Right lobe of liver (tissue), 6 donors: ENCODE measurements at regions not wholly inside any gene's neighbourhood (a gene's known extent, or its start where the extent isn't known, plus 50 kb on each side); places are given as distances from the start of the nearest gene placed in this dataset.
A peak's percentile ranks its signal among the peaks of the same experiment; 100 is the strongest.

Experiments used
- ATAC-seq, 4 donors: fragments of 200-7000 bp; cut with Tn5 transposase; one replicate each; pipeline ENCODE4 v1.9.1; 2020; ENCODE audit warnings: mild to moderate bottlenecking in 4 of 4, moderate library complexity in 4 of 4
- DNase-seq, 3 donors: peaks; one replicate each; pipeline ENCODE4 v3.0.0-alpha.2; 2020
- H3K27ac ChIP-seq, 3 donors: fragments of 200-600 bp; one replicate each; pipeline ENCODE4 v1.8.0; 2022
- H3K27me3 ChIP-seq, 2 donors: fragments of 200-600 bp; one replicate each; pipeline ENCODE4 v1.8.0; 2022
- H3K36me3 ChIP-seq, 4 donors: fragments of 200-600 bp; sonication (generic) in 1 of 4; one replicate each; pipeline versions ENCODE4 v1.5.1 to v1.8.0; 2017 to 2022; ENCODE audit warnings: control low read depth in 1 of 4
- H3K4me1 ChIP-seq, 4 donors: fragments of 200-600 bp; sonication (generic) in 1 of 4; one replicate each; pipeline versions ENCODE4 v1.5.1 to v1.8.0; 2017 to 2022; ENCODE audit warnings: control low read depth in 1 of 4
- H3K4me3 ChIP-seq, 3 donors: fragments of 200-600 bp; one replicate each; pipeline ENCODE4 v1.8.0; 2022
- H3K9me3 ChIP-seq, 4 donors: fragments of 200-600 bp; sonication (generic) in 1 of 4; one replicate each; pipeline versions ENCODE4 v1.5.1 to v1.8.0; 2017 to 2022; ENCODE audit warnings: control low read depth in 1 of 4
- CTCF ChIP-seq, 4 donors: fragments of 200-600 bp in 3 of 4; fragments of 450-650 bp in 1 of 4; IDR thresholded peaks; one replicate each; pipeline versions ENCODE4 v1.5.1 to v1.8.0; 2016 to 2022; ENCODE audit warnings: antibody characterized with exemption in 4 of 4, mild to moderate bottlenecking in 2 of 4
- POLR2A ChIP-seq: fragments of 450-650 bp; IDR thresholded peaks from one replicate; pipeline ENCODE4 v1.6.1; 2017; ENCODE audit warnings: antibody characterized with exemption, mild to moderate bottlenecking
- whole genome bisulfite sequencing: methylation state at CpG from one replicate; pipeline ENCODE4 v1.1.6; 2018; ENCODE audit warnings: low coverage, low lambda C conversion rate; ENCODE audit not compliant: insufficient coverage; ENCODE audit errors: missing lambda C conversion rate; 5-methylcytosine and 5-hydroxymethylcytosine counted together
- intact Hi-C, 2 donors: fragments of 100-400 bp; cut with DNase I; formaldehyde crosslinking; loops; one replicate each; pipeline versions ENCODE4 v1.11.2 to v1.14.1; 2022
- donor health status: DM: no; HTN: yes; CAD: no.
- donor health status: DM: no; HTN: no; CAD: no.
- donor health status: DM: no; HTN: no; CAD: no.
- donor health status: DM: no; HTN: yes; CAD: no.
- donor health status: DM: no; HTN: yes; CAD: no.

- H3K4me3 ChIP-seq: no peak overlapping the region
- intact Hi-C loops: no loop called here
- ATAC-seq (peak in 2 of 4 donors; percentile 7 to 35), DNase-seq (no peak)
- TF ChIP-seq CTCF (IDR thresholded peaks at IDR 0.05) (no peak), POLR2A (no peak)
- no peaks in the 10 kb centered on the region for H3K27me3 ChIP-seq
- H3K9me3 ChIP-seq: no peaks in the 10 kb centered on the region
- H3K4me1 ChIP-seq: peaks cover 0 to 4% (median 0%) of the 10 kb centered on the region in 4 donors
- H3K27ac ChIP-seq: peak overlapping the region in 1 of 3 donors; percentile 6
- H3K36me3 ChIP-seq: no peaks in the 10 kb centered on the region
- 92% methylated on average over 2 of the region's 2 CpGs for WGBS
These were observed 86.7 kb upstream of the CTAGE1 start for GRCh38 chr18:22504251-22505030.

- H3K4me3 ChIP-seq: no peak overlapping the region
- H3K27me3 ChIP-seq: no peaks in the 10 kb centered on the region
- 67% methylated on average over 1 of the region's 1 CpG for WGBS
- H3K4me1 ChIP-seq: no peaks in the 10 kb centered on the region
- H3K27ac ChIP-seq: no peak overlapping the region
- no peaks in the 10 kb centered on the region for H3K9me3 ChIP-seq
- intact Hi-C loops: no loop called here
- H3K36me3 ChIP-seq: no peaks in the 10 kb centered on the region
- ATAC-seq (peak in 2 of 4 donors; percentile 29 to 62), DNase-seq (no peak)
- TF ChIP-seq CTCF (IDR thresholded peaks at IDR 0.05) (no peak), POLR2A (no peak)
These were observed 87.5 kb upstream of the CTAGE1 start for GRCh38 chr18:22505141-22505591.

- 66% methylated on average over 2 of the region's 2 CpGs for WGBS
- ATAC-seq: no peak
- Histone ChIP-seq H3K4me1 (no peaks in the 10 kb centered on the region), H3K27me3 (no peaks in the 10 kb centered on the region), H3K9me3 (no peaks in the 10 kb centered on the region), H3K4me3 (no peak overlapping the region), H3K27ac (no peak overlapping the region), H3K36me3 (no peaks in the 10 kb centered on the region)
- no peak for DNase-seq
- TF ChIP-seq POLR2A (no peak), CTCF (IDR thresholded peaks at IDR 0.05) (no peak)
- intact Hi-C loops: no loop called here
These were observed 89.3 kb upstream of the CTAGE1 start for GRCh38 chr18:22507055-22507454.

GRCh38 chr18:22509423-22509822, 91.7 kb upstream of the CTAGE1 start:
- intact Hi-C loops: no loop called here
- Histone ChIP-seq H3K27me3 (no peaks in the 10 kb centered on the region), H3K4me1 (no peaks in the 10 kb centered on the region), H3K4me3 (no peak overlapping the region), H3K27ac (no peak overlapping the region), H3K36me3 (no peaks in the 10 kb centered on the region), H3K9me3 (no peaks in the 10 kb centered on the region)
- DNase-seq (no peak), ATAC-seq (no peak)
- WGBS: no CpG with 5 or more reads among the region's 1 CpG
- no peak for TF ChIP-seq POLR2A
- TF ChIP-seq CTCF (IDR thresholded peaks at IDR 0.05): no peak
